HCT116 (cell line): ENCODE measurements at regions not wholly inside any gene's neighbourhood (a gene's known extent, or its start where the extent isn't known, plus 50 kb on each side); places are given as distances from the start of the nearest gene placed in this dataset.

Experiments used
- CBX3 ChIP-seq: IDR thresholded peaks from 2 replicates; pipeline ENCODE4 v1.6.1; 2012; ENCODE audit warnings: low read depth
- CTCF ChIP-seq, 3 experiments: fragments of 200-600 bp in 1 of 3; sonication (generic) in 1 of 3; IDR thresholded peaks in 2 of 3; conservative IDR thresholded peaks in 1 of 3; 2 replicates each; pipeline ENCODE4 v1.5.1; 2012 to 2017; ENCODE audit warnings: low read depth in 2 of 3, low read length in 2 of 3, antibody characterized with exemption in 1 of 3, borderline replicate concordance in 1 of 3, control low read depth in 1 of 3, mild to moderate bottlenecking in 1 of 3, mixed read lengths in 1 of 3, mixed run types in 1 of 3, moderate library complexity in 1 of 3; ENCODE audit not compliant: insufficient read depth in 1 of 3
- EGR1 ChIP-seq: IDR thresholded peaks from 2 replicates; pipeline ENCODE4 v1.6.1; 2012; ENCODE audit warnings: low read depth
- EZH2 ChIP-seq: fragments of 200-600 bp; sonication (generic); IDR thresholded peaks from 2 replicates; pipeline ENCODE4 v1.6.1; 2017; ENCODE audit warnings: antibody characterized with exemption, mixed run types
- EZH2phosphoT487 ChIP-seq: fragments of 200-600 bp; IDR thresholded peaks from 2 replicates; pipeline ENCODE4 v1.6.1; 2018; ENCODE audit warnings: antibody characterized with exemption, borderline replicate concordance
- MAX ChIP-seq: IDR thresholded peaks from 2 replicates; pipeline ENCODE4 v1.6.1; 2012
- POLR2A ChIP-seq: IDR thresholded peaks from 2 replicates; pipeline ENCODE4 v1.7.0; 2011; ENCODE audit warnings: borderline replicate concordance; ENCODE audit not compliant: insufficient read depth, insufficient read length; ENCODE audit errors: extremely low read depth
- POLR2AphosphoS5 ChIP-seq: IDR thresholded peaks from 2 replicates; pipeline ENCODE4 v1.6.1; 2011; ENCODE audit warnings: mild to moderate bottlenecking, low read depth, low read length, moderate library complexity
- SIN3A ChIP-seq: IDR thresholded peaks from 2 replicates; pipeline ENCODE4 v1.6.1; 2012; ENCODE audit warnings: low read depth
- ZNF274 ChIP-seq: fragments of 200-500 bp; sonication (Bioruptor generic); IDR thresholded peaks from 2 replicates; pipeline ENCODE4 v1.6.1; 2014; ENCODE audit warnings: mild to moderate bottlenecking, low read depth, low read length, inconsistent platforms

- TF ChIP-seq EZH2, result no peak
- no peak for TF ChIP-seq CTCF (IDR thresholded peaks at IDR 0.05 in 2 of 3, conservative IDR thresholded peaks at IDR 0.05 in 1 of 3; ENCODE audit: borderline replicate concordance in 1 of 3, insufficient read depth in 1 of 3, low read depth in 2 of 3, low read length in 2 of 3)
- no peak for TF ChIP-seq MAX
- no peak for TF ChIP-seq ZNF274
- TF ChIP-seq POLR2A, result no peak
- no peak for TF ChIP-seq POLR2AphosphoS5
- no peak for TF ChIP-seq EZH2phosphoT487
- TF ChIP-seq CBX3, result no peak
- no peak for TF ChIP-seq EGR1
- no peak for TF ChIP-seq SIN3A
Observed at GRCh38 chr6:93182938-93183479, 236.3 kb downstream of the EPHA7 start.
